IPS DF 4.7 (cell line): ENCODE measurements at regions not wholly inside any gene's neighbourhood (a gene's known extent, or its start where the extent isn't known, plus 50 kb on each side); places are given as distances from the start of the nearest gene placed in this dataset.
"Not testable (repeated sequence)": the region's sequence is repeated elsewhere in the genome, so short reads cannot be mapped to it uniquely, and the experiment has no call there.

Experiments
- DNase-seq: peaks from one replicate; pipeline ENCODE4 v3.0.0-alpha.2; 2013; ENCODE audit warnings: low spot score; ENCODE audit errors: extremely low read depth

- no peak for DNase-seq
These were observed 1318.6 kb downstream of the TECRL start for GRCh38 chr4:63090641-63091040.

DNA sequence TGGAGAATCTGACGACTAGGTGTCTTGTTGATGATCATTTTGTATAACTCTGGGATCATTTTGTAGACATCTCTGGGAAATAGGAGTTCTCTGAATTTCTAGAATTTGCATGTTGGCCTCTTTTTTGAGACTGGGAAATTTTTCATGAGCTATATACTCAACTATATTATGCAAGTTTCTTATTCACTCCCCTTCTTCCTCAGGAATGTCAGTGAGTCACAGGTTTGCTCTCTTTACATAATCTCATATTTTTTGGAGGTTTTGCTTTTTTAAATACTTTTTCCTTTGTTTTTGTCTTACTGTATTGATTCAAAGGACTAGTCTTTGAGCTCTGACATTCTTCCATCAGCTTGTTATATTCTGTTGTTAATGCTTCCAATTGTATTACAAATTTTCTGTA is 1324.2 kb downstream of the TECRL start:
- no peak for DNase-seq

GRCh38 chr4:63080934-63081333 is 1328.3 kb downstream of the TECRL start:
- no peak for DNase-seq

- DNase-seq: no peak
These were observed 1345.5 kb downstream of the TECRL start for GRCh38 chr4:63063760-63064159.

GRCh38 chr4:63062891-63063290 is 1346.4 kb downstream of the TECRL start:
- DNase-seq: not testable (repeated sequence)

- no peak for DNase-seq
These were observed 1359.5 kb downstream of the TECRL start for GRCh38 chr4:63049726-63050125.

DNA sequence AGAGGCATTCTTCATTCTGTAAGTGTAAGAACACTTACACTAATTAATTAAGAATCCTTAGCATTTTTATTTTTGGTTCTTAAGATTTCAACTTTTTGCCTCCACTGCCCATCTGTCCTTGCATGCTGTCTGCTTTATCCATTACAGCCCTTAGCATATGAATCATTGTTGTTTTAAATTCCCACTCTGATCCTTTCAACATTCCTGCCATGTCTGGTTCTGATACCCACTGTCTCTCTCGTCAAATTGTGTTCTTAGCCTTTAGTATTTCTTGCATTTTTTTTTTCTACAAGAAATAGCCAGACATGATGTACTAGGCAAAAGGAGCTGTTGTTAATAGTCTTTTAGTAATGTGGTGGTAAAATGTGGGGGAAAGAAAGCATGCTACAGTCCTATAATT is 1360.0 kb downstream of the TECRL start:
- no peak for DNase-seq

GRCh38 chr4:63036159-63036866 is 1372.9 kb downstream of the TECRL start:
- DNase-seq: no peak

GRCh38 chr4:63029380-63029779 is 1379.9 kb downstream of the TECRL start:
- no peak for DNase-seq

- no peak for DNase-seq
These were observed 1388.6 kb downstream of the TECRL start for GRCh38 chr4:63020661-63021060.

DNA sequence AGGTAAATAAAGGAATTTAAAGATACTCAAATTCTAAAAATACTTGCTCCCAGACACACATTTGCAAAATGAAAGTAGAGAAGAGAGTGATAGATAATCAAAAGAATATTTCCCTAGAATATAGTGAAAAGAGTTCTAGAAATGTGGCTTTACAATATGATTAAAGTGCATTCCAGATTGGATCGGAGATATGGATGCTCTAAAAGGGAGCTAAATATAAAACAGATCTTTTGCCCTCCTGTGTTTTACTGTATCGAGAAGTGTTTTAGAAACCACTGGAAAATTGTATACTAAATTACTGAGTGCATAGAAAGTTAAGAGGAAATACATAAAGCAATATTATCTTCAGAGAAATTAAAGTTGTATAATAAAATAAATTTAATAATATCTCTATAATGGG is 1392.0 kb downstream of the TECRL start:
- DNase-seq: no peak

DNA sequence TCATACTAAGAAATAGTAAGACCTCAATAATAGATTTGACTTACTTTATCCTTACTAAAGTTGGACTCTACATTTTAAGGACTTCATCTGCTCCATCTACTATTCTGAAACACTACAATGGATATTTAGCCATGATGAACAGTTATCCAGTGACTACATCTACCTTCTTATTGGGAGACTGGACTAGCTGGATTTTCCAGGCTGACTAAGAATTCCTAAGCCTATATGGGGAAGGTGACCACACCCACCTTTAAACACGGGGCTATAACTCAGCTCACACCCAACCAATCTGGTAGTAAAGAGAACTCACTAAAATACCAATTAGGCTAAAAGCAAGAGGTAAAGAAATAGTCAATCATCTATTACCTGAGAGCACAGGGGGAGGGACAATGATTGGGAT is 1438.4 kb downstream of the TECRL start:
- no peak for DNase-seq

GRCh38 chr4:62960415-62960814 is 1448.8 kb downstream of the TECRL start:
- DNase-seq: no peak

GRCh38 chr4:62953752-62954151 is 1455.5 kb downstream of the TECRL start:
- no peak for DNase-seq

GRCh38 chr4:62952366-62952765 is 1456.9 kb downstream of the TECRL start:
- no peak for DNase-seq

GRCh38 chr4:62948108-62948507 is 1461.1 kb downstream of the TECRL start:
- DNase-seq: no peak

DNA sequence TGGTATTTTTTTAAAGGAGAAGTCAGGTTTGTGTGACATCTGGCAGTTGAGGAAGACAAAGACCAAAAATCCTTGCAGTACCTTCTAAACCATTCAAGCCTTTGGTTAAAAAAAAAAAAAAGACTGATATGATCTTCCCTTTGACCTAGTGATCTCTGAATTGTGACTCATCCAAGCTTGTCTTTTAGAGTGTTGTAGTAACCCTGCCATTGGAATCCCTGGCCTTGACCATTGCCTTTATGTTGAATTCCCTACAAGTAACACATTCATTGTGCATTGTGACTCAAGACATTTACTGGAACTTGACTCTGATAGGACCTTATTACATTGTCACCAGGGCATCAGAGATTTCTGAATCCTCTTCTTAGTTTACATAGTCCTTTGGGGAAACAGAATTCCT is 1469.0 kb downstream of the TECRL start:
- no peak for DNase-seq

GRCh38 chr4:62930884-62931283 is 1478.4 kb downstream of the TECRL start:
- DNase-seq: no peak

- DNase-seq: no peak
These were observed 1480.8 kb downstream of the TECRL start for GRCh38 chr4:62928483-62928882.

GRCh38 chr4:62927574-62927973 is 1481.7 kb downstream of the TECRL start:
- DNase-seq: no peak

DNA sequence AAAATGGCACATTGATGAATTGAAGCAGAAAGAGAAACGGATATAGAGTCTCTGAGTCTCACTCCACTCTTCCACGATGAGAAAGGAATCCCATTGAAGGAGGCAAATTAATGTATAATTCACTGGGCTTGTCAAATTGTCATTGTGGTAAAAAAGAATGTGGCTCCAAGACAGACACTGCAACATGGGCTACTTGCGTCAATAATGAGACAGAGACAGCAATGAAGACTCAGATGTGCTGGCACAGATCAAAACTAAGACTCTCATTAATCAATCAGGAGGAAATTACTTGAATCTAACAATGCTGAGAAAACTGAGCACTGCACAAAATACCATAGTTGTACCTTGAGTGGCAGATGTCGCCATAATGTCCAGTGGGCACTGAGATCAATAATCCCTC is 1485.5 kb downstream of the TECRL start:
- no peak for DNase-seq

GRCh38 chr4:62917649-62918048 is 1491.6 kb downstream of the TECRL start:
- DNase-seq: no peak

DNA sequence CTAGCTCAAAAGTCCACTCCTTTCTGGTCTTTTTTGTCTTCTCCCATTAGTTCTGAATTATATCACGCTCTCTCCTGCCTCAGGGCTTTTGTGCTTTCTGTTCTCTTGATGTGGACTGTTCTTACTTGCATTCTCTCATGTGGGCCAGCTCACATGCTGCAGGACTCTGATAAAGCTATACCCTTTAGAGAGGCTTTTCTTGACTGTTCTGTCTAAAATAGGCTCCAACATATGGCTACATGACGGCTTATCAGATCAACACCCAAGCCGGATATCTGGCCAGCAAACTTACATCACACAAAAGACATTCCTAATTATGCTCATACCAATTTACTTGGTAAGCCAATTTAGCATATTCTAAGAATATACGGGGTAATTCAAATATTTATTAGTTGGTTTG is 1494.5 kb downstream of the TECRL start:
- DNase-seq: no peak

DNA sequence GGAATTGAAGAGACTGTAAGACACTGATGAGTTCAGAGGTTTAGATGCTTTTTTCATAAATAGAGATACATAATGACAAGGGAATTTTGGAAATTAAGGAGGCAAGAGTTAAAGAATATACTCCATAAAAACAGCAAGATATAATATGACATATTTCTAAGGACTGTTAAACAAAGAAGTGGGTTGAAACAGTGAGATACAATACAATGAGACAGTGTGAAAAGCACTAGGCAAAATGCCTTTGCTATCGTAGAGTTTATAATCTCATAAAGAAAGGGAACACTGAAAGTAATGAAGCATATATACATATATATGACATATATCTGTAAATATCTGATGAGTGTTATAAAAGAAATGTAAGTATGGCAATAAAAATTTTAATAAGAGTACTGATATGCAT is 1496.2 kb downstream of the TECRL start:
- DNase-seq: no peak
